OCI-LY1 (cell line): ENCODE measurements at regions not wholly inside any gene's neighbourhood (a gene's known extent, or its start where the extent isn't known, plus 50 kb on each side); places are given as distances from the start of the nearest gene placed in this dataset.

Source experiments
- EZH2 ChIP-seq: fragments of 200-600 bp; sonication (generic), shearing (Covaris generic); IDR thresholded peaks from 2 replicates; pipeline ENCODE4 v1.8.0; 2017; ENCODE audit warnings: borderline replicate concordance, mixed run types, mild to moderate bottlenecking, antibody characterized with exemption, low read length, moderate library complexity, mixed read lengths
- TF ChIP-seq, protein P1 (sequence below): fragments of 200-600 bp; sonication (generic), shearing (Covaris generic); IDR thresholded peaks from 2 replicates; pipeline ENCODE4 v1.5.1; 2017; ENCODE audit warnings: mild to moderate bottlenecking, antibody characterized with exemption, low read length, moderate library complexity, mixed read lengths

DNA sequence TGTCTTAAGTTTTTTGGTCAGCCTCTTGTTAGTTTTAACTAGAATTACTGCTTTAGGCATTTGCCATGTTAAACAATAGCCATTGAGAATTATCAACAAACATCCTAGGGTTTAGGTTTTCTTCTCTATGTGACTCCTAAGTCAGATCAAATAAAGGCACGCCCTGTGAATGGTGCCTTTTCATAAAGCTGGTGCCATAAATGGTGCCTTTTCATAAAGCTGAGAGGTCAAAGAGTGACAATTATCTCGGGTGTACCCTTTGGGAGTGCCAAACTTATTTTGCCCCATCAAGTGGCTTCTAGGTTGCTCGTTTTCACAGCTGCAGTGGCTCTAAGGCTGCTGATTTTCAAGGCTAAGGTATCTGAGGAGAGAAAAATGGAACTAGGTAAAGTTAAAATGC lies 391.6 kb downstream of the DMRTA1 start:
- TF ChIP-seq, protein P1, sequence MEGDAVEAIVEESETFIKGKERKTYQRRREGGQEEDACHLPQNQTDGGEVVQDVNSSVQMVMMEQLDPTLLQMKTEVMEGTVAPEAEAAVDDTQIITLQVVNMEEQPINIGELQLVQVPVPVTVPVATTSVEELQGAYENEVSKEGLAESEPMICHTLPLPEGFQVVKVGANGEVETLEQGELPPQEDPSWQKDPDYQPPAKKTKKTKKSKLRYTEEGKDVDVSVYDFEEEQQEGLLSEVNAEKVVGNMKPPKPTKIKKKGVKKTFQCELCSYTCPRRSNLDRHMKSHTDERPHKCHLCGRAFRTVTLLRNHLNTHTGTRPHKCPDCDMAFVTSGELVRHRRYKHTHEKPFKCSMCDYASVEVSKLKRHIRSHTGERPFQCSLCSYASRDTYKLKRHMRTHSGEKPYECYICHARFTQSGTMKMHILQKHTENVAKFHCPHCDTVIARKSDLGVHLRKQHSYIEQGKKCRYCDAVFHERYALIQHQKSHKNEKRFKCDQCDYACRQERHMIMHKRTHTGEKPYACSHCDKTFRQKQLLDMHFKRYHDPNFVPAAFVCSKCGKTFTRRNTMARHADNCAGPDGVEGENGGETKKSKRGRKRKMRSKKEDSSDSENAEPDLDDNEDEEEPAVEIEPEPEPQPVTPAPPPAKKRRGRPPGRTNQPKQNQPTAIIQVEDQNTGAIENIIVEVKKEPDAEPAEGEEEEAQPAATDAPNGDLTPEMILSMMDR = no peak
- no peak for TF ChIP-seq EZH2
